HepG2 (cell line): ENCODE measurements at regions not wholly inside any gene's neighbourhood (a gene's known extent, or its start where the extent isn't known, plus 50 kb on each side); places are given as distances from the start of the nearest gene placed in this dataset.

ENCODE experiments used
- ATRX ChIP-seq: sonication (generic); formaldehyde crosslinking; IDR thresholded peaks from 2 replicates; pipeline ENCODE4 v1.4.0; 2020; ENCODE audit warnings: missing genetic modification reagents, borderline replicate concordance
- HNF4A ChIP-seq: sonication (generic); formaldehyde crosslinking; IDR thresholded peaks from 2 replicates; pipeline ENCODE4 v1.4.0; 2020; ENCODE audit warnings: missing genetic modification reagents
- JARID2 ChIP-seq: sonication (generic); formaldehyde crosslinking; IDR thresholded peaks from 2 replicates; pipeline ENCODE4 v1.8.1; 2023; ENCODE audit warnings: missing genetic modification reagents, inconsistent platforms; ENCODE audit not compliant: insufficient replicate concordance
- KAT7 ChIP-seq: IDR thresholded peaks from 2 replicates; pipeline ENCODE4 v1.6.1; 2018; ENCODE audit warnings: borderline replicate concordance, missing compliant biosample characterization
- PCBP1 ChIP-seq: fragments of 200-400 bp; formaldehyde crosslinking; IDR thresholded peaks from 2 replicates; pipeline ENCODE4 v1.6.1; 2017; ENCODE audit warnings: mild to moderate bottlenecking, low read depth, low read length, borderline replicate concordance
- RFXAP ChIP-seq: sonication (generic); formaldehyde crosslinking; IDR thresholded peaks from 2 replicates; pipeline ENCODE4 v1.4.0; 2020; ENCODE audit warnings: missing genetic modification reagents, borderline replicate concordance
- ZBTB20 ChIP-seq: sonication (generic); formaldehyde crosslinking; IDR thresholded peaks from 2 replicates; pipeline ENCODE4 v1.8.1; 2023; ENCODE audit warnings: missing genetic modification reagents, low read depth, mild to moderate bottlenecking, borderline replicate concordance
- ZBTB21 ChIP-seq: sonication (generic); formaldehyde crosslinking; IDR thresholded peaks from 2 replicates; pipeline ENCODE4 v1.4.0; 2020; ENCODE audit warnings: missing genetic modification reagents
- ZBTB42 ChIP-seq: sonication (generic); formaldehyde crosslinking; IDR thresholded peaks from 2 replicates; pipeline ENCODE4 v1.5.0; 2020; ENCODE audit warnings: mild to moderate bottlenecking, missing genetic modification reagents
- ZNF296 ChIP-seq: sonication (generic); formaldehyde crosslinking; conservative IDR thresholded peaks from 2 replicates; pipeline ENCODE4 v1.5.0; 2020; ENCODE audit warnings: mild to moderate bottlenecking, missing genetic modification reagents
- ZNF556 ChIP-seq: sonication (generic); formaldehyde crosslinking; IDR thresholded peaks from 2 replicates; pipeline ENCODE4 v1.4.0; 2020; ENCODE audit warnings: mild to moderate bottlenecking, missing genetic modification reagents, borderline replicate concordance
- TF ChIP-seq, protein P1 (sequence below): sonication (generic); formaldehyde crosslinking; IDR thresholded peaks from 2 replicates; pipeline ENCODE4 v1.4.0; 2020; ENCODE audit warnings: missing genetic modification reagents, borderline replicate concordance
- TF ChIP-seq, protein P2 (sequence below): sonication (generic); formaldehyde crosslinking; IDR thresholded peaks from 2 replicates; pipeline ENCODE4 v1.5.0; 2020; ENCODE audit warnings: mild to moderate bottlenecking, missing genetic modification reagents, borderline replicate concordance
- TF ChIP-seq, protein P3 (sequence below): IDR thresholded peaks from 2 replicates; pipeline ENCODE4 v1.6.1; 2016; ENCODE audit warnings: missing genetic modification reagents, missing compliant biosample characterization
- TF ChIP-seq, protein P4 (sequence below): IDR thresholded peaks from 2 replicates; pipeline ENCODE4 v1.6.1; 2012; ENCODE audit warnings: inconsistent platforms

DNA sequence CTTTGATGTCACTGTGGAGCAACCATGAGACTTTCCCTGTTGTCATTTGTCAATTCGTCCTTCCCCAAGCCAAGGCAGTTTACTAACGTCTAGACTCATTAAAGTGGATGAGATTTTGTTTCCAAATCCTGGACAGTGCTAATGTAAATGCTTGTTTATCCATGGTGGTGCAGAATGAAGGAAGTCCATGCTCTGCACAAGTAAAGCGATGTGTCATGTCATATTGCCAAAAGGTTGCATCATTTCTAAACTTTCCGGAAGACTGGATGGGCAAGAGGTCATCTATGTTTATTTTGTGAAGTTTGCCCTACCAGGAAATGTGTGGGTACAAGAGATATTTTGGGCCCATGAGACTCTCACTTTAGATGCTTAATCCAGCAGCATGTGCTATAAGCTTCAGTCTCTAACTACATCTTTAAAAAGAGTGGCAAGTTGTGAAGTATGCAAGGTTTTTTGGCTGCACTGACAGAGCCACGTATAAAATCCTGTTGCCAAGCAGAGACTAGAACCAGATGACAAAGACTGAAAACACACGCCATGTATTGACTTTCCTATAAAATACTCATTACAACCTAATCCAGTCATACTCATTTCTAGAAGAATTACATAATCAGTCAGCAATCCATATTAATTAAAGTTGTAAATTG lies 72.1 kb upstream of the FNDC3B start (continued):
- TF ChIP-seq RFXAP (CRISPR knock-in tag) (no peak), ATRX (no peak), ZBTB21 (CRISPR knock-in tag) (peak; percentile 91), ZNF556 (CRISPR knock-in tag) (peak; percentile 84; the same call in 1 of the 2 replicates), ZNF296 (no peak), ZBTB20 (CRISPR knock-in tag) (peak; percentile 86), HNF4A (CRISPR knock-in tag) (peak; percentile 81), ZBTB42 (CRISPR knock-in tag) (no peak), KAT7 (peak; percentile 83; the same call in 1 of the 2 replicates), JARID2 (CRISPR knock-in tag) (peak; percentile 28), PCBP1 (no peak)
- TF ChIP-seq, protein P1, sequence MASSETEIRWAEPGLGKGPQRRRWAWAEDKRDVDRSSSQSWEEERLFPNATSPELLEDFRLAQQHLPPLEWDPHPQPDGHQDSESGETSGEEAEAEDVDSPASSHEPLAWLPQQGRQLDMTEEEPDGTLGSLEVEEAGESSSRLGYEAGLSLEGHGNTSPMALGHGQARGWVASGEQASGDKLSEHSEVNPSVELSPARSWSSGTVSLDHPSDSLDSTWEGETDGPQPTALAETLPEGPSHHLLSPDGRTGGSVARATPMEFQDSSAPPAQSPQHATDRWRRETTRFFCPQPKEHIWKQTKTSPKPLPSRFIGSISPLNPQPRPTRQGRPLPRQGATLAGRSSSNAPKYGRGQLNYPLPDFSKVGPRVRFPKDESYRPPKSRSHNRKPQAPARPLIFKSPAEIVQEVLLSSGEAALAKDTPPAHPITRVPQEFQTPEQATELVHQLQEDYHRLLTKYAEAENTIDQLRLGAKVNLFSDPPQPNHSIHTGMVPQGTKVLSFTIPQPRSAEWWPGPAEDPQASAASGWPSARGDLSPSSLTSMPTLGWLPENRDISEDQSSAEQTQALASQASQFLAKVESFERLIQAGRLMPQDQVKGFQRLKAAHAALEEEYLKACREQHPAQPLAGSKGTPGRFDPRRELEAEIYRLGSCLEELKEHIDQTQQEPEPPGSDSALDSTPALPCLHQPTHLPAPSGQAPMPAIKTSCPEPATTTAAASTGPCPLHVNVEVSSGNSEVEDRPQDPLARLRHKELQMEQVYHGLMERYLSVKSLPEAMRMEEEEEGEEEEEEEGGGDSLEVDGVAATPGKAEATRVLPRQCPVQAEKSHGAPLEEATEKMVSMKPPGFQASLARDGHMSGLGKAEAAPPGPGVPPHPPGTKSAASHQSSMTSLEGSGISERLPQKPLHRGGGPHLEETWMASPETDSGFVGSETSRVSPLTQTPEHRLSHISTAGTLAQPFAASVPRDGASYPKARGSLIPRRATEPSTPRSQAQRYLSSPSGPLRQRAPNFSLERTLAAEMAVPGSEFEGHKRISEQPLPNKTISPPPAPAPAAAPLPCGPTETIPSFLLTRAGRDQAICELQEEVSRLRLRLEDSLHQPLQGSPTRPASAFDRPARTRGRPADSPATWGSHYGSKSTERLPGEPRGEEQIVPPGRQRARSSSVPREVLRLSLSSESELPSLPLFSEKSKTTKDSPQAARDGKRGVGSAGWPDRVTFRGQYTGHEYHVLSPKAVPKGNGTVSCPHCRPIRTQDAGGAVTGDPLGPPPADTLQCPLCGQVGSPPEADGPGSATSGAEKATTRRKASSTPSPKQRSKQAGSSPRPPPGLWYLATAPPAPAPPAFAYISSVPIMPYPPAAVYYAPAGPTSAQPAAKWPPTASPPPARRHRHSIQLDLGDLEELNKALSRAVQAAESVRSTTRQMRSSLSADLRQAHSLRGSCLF (CRISPR knock-in tag): no peak
- TF ChIP-seq, protein P2, sequence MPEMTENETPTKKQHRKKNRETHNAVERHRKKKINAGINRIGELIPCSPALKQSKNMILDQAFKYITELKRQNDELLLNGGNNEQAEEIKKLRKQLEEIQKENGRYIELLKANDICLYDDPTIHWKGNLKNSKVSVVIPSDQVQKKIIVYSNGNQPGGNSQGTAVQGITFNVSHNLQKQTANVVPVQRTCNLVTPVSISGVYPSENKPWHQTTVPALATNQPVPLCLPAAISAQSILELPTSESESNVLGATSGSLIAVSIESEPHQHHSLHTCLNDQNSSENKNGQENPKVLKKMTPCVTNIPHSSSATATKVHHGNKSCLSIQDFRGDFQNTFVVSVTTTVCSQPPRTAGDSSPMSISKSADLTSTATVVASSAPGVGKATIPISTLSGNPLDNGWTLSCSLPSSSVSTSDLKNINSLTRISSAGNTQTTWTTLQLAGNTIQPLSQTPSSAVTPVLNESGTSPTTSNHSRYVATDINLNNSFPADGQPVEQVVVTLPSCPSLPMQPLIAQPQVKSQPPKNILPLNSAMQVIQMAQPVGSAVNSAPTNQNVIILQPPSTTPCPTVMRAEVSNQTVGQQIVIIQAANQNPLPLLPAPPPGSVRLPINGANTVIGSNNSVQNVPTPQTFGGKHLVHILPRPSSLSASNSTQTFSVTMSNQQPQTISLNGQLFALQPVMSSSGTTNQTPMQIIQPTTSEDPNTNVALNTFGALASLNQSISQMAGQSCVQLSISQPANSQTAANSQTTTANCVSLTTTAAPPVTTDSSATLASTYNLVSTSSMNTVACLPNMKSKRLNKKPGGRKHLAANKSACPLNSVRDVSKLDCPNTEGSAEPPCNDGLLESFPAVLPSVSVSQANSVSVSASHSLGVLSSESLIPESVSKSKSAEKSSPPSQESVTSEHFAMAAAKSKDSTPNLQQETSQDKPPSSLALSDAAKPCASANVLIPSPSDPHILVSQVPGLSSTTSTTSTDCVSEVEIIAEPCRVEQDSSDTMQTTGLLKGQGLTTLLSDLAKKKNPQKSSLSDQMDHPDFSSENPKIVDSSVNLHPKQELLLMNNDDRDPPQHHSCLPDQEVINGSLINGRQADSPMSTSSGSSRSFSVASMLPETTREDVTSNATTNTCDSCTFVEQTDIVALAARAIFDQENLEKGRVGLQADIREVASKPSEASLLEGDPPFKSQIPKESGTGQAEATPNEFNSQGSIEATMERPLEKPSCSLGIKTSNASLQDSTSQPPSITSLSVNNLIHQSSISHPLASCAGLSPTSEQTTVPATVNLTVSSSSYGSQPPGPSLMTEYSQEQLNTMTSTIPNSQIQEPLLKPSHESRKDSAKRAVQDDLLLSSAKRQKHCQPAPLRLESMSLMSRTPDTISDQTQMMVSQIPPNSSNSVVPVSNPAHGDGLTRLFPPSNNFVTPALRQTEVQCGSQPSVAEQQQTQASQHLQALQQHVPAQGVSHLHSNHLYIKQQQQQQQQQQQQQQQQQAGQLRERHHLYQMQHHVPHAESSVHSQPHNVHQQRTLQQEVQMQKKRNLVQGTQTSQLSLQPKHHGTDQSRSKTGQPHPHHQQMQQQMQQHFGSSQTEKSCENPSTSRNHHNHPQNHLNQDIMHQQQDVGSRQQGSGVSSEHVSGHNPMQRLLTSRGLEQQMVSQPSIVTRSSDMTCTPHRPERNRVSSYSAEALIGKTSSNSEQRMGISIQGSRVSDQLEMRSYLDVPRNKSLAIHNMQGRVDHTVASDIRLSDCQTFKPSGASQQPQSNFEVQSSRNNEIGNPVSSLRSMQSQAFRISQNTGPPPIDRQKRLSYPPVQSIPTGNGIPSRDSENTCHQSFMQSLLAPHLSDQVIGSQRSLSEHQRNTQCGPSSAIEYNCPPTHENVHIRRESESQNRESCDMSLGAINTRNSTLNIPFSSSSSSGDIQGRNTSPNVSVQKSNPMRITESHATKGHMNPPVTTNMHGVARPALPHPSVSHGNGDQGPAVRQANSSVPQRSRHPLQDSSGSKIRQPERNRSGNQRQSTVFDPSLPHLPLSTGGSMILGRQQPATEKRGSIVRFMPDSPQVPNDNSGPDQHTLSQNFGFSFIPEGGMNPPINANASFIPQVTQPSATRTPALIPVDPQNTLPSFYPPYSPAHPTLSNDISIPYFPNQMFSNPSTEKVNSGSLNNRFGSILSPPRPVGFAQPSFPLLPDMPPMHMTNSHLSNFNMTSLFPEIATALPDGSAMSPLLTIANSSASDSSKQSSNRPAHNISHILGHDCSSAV (CRISPR knock-in tag): no peak
- TF ChIP-seq, protein P3, sequence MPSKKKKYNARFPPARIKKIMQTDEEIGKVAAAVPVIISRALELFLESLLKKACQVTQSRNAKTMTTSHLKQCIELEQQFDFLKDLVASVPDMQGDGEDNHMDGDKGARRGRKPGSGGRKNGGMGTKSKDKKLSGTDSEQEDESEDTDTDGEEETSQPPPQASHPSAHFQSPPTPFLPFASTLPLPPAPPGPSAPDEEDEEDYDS: peak; percentile 81
- TF ChIP-seq, protein P4, sequence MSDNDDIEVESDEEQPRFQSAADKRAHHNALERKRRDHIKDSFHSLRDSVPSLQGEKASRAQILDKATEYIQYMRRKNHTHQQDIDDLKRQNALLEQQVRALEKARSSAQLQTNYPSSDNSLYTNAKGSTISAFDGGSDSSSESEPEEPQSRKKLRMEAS: peak; percentile 84
